ENCODE measurements at regions not wholly inside any gene's neighbourhood (a gene's known extent, or its start where the extent isn't known, plus 50 kb on each side); places are given as distances from the start of the nearest gene placed in this dataset.

DNA sequence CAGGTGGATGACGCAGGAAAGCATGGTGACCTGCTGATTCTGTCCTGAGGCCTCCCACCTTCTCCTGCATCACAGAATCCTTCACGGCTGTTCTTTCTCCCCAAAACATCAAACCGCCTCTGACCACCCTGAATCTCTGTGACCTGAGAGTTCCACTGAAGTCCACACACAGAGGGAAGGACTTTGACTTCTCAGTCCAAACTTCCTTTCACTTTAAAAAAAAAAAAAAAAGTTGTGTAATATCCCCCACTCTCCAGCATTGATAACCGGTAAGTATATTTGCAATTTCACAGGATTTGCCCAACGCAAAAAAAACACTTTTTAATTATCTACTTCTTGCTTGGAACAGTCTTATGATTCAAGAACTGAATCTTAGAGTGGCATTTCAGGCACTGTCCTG lies 259.5 kb upstream of the IRS2 start:
- no peak for TF ChIP-seq POLR2A (IDR thresholded peaks at IDR 0.05)
- TF ChIP-seq CTCF (IDR thresholded peaks at IDR 0.05), result no peak

Data from esophagus squamous epithelium (tissue), 4 donors.